ENCODE measurements at regions not wholly inside any gene's neighbourhood (a gene's known extent, or its start where the extent isn't known, plus 50 kb on each side); places are given as distances from the start of the nearest gene placed in this dataset.

DNA sequence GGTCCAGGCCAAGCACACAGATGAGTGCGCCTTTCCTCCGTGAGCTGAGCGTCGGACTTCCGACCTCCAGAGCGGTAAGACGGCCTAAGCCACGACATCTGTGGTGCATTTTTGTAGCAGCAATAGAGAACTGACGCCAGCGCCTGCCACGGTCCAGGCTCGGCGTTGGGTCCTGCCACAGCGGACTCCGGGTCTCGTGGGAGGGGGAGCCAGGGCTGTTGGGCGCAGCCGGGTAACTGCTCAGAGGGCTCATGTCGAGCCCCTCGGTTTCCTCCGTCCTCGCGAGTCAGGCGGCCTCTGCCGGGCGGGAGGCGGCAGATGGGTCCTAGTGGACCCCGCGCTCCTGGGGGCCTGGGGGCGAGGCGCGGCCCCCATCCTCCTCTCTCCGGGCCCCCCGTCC lies 216.1 kb downstream of the QKI start:
- no peak overlapping the region for H3K4me3 Mint-ChIP-seq (ENCODE audit: unreplicated experiment)

DNA sequence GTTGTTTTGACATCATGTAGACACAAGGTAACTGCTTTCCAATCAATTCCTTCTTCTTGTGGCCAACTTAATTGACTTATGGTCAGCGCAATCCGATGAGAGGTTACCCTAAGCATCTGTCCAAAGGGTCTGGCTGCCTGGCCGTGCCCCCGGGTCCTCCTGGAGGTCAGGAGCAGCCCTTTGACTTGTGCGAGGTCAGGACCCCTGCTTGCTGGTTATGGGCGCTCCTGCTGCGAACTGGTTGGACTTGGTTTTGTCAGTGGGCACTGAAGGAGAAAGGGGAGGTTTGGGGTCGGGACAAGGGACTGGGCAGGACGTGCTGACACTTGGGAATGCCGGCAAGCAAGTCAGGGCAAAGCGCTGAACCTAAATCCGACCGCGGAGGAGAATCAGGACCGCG lies 215.6 kb downstream of the QKI start:
- TF ChIP-seq, protein P1, sequence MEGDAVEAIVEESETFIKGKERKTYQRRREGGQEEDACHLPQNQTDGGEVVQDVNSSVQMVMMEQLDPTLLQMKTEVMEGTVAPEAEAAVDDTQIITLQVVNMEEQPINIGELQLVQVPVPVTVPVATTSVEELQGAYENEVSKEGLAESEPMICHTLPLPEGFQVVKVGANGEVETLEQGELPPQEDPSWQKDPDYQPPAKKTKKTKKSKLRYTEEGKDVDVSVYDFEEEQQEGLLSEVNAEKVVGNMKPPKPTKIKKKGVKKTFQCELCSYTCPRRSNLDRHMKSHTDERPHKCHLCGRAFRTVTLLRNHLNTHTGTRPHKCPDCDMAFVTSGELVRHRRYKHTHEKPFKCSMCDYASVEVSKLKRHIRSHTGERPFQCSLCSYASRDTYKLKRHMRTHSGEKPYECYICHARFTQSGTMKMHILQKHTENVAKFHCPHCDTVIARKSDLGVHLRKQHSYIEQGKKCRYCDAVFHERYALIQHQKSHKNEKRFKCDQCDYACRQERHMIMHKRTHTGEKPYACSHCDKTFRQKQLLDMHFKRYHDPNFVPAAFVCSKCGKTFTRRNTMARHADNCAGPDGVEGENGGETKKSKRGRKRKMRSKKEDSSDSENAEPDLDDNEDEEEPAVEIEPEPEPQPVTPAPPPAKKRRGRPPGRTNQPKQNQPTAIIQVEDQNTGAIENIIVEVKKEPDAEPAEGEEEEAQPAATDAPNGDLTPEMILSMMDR (IDR thresholded peaks at IDR 0.05) = no peak

More for the DNA sequence above, 216.1 kb downstream of the QKI start:
- H3K27ac Mint-ChIP-seq (ENCODE audit: unreplicated experiment) = no peak overlapping the region
- DNase-seq (ENCODE audit: extremely low spot score, unreplicated experiment) = no peak
- no peaks in the 10 kb centered on the region for H3K27me3 Mint-ChIP-seq (ENCODE audit: unreplicated experiment)
- H3K36me3 Mint-ChIP-seq (ENCODE audit: unreplicated experiment) = peaks cover 2% of the 10 kb centered on the region
- H3K4me1 Mint-ChIP-seq (ENCODE audit: unreplicated experiment) = peaks cover 10% of the 10 kb centered on the region
- H3K9me3 Mint-ChIP-seq (ENCODE audit: unreplicated experiment) = peaks cover 5% of the 10 kb centered on the region
- TF ChIP-seq, protein P1 (IDR thresholded peaks at IDR 0.05) = no peak

More for the DNA sequence above, 215.6 kb downstream of the QKI start:
- DNase-seq (ENCODE audit: extremely low spot score, unreplicated experiment) = no peak
- H3K9me3 Mint-ChIP-seq (ENCODE audit: unreplicated experiment) = peaks cover 5% of the 10 kb centered on the region
- no peaks in the 10 kb centered on the region for H3K27me3 Mint-ChIP-seq (ENCODE audit: unreplicated experiment)
- no peak overlapping the region for H3K4me3 Mint-ChIP-seq (ENCODE audit: unreplicated experiment)
- H3K4me1 Mint-ChIP-seq (ENCODE audit: unreplicated experiment) = peaks cover 10% of the 10 kb centered on the region
- H3K27ac Mint-ChIP-seq (ENCODE audit: unreplicated experiment) = no peak overlapping the region
- H3K36me3 Mint-ChIP-seq (ENCODE audit: unreplicated experiment) = peaks cover 2% of the 10 kb centered on the region
